CD4-positive, alpha-beta T cell treated with Interleukin-4 for 1 hour (primary cell): ENCODE measurements at regions not wholly inside any gene's neighbourhood (a gene's known extent, or its start where the extent isn't known, plus 50 kb on each side); places are given as distances from the start of the nearest gene placed in this dataset.

Experiments
- DNase-seq, 2 donors: peaks; one replicate each; pipeline ENCODE4 v3.0.0-alpha.2; 2020 to 2022

- DNase-seq: no peak
Observed at GRCh38 chr7:136229790-136230189, 252.6 kb upstream of the MTPN start.

DNA sequence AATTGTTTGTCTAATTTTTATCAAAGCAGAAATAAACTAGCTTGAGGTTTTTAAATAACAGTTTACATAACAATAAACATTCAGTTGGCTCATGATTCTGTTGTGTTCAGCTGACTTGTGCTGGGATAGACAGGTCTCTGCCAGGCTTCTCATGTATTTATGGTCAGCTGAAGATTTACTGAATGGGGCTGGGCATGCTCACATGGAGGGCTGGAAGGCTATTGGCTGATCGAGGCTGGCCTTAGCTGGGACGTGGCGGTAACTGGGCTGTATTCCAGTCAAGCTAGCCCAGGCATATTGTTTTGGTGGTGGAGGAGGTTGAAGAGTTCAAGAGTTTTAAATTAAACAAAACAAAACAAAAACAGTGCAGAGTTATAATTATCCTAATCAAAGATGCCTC lies 251.0 kb upstream of the MTPN start:
- DNase-seq: no peak

DNA sequence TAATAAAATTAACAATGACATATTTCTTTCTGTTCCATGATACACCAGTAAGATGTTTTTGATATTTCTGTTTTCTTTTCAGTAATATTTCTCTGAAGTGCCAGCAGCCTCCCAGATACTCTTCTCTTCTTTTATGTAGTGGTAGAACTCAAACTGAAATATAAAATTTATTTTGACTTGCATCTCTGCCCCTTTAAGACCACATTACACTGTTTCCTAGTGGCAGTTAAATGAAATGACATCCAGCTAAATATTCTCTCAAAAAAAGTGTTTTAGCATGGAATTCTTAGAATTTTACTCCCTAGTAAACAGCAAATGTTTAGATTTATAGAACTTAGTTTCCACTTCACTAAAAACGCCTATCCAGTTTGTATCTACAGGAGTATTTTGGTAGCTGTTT lies 237.2 kb upstream of the MTPN start:
- no peak for DNase-seq

DNA sequence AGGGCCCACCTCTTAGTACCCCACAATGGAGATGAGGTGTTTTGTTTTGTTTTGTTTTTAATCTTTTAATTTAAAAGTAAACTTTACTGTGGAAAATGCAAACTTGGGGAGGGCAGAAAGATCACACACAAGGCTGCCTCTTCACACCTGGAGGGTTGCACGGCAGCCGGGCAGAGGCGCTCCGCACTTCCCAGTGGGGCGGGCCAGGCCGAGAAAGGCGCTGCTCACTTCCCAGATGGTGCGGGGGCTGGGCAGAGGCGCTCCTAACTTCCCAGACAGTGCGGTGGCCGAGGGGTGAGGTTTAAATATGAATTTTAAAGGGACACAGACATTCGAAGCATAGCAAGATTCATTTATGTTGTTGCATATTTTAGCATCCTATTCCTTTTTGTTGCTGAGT lies 235.9 kb upstream of the MTPN start:
- no peak for DNase-seq

DNA sequence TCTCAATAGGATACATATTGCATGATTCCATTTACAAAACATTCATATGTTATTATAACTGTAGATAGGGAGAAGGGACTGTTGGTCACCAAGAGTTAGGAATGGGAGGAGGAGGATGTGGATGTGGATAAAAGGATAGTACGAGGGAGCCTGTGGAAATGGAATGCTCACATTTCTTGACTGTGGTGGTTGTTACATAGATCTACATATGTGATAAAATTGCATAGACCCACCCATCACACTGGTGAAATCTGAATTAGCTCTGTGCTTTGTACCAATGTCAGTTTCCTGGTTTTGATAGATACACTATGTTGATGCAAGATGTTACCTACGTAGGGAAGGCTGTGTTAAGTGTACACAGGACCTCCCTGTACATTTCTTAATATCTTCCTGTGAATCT lies 233.5 kb upstream of the MTPN start:
- no peak for DNase-seq

DNA sequence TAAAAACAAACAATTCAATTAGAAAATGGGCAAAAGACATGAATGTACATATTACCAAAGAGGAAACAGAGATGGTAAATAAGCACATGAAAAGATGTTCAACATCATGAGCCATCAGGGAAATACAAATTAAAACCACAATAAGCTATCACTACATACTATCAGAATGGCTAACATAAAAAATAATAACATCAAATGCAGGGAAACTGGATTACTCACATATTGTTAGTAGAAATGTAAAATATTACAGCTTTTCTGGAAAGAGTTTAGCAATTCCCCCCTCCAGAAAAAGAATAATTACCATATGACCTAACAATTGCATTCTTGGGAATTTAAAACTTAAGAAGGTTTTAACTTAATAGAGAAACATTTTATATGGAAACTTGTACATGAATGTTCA lies 232.9 kb upstream of the MTPN start:
- no peak for DNase-seq

GRCh38 chr7:136205956-136206355 lies 228.8 kb upstream of the MTPN start:
- no peak for DNase-seq

- no peak for DNase-seq
Observed at GRCh38 chr7:136198168-136198567, 221.0 kb upstream of the MTPN start.

- no peak for DNase-seq
Observed at GRCh38 chr7:136194878-136195277, 217.7 kb upstream of the MTPN start.

DNA sequence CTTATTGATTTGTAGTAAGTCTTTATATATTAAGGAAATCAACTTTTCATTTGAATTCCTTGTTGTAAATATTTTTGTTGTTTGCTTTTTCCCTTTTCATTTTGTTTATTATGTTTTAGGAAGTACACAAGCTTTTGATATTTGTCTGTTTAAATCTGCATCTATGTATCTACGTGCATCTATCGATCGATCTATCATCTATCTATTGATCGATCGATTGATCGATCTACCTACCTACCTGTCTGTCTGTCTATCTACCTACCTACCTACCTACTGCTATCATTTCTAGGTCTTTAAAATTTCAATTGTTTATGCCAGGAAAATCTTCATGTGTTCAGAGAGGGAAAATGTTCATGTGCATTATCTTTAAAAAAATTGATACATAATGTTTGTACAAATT lies 216.8 kb upstream of the MTPN start:
- DNase-seq: no peak

GRCh38 chr7:136189506-136189998 lies 212.4 kb upstream of the MTPN start:
- no peak for DNase-seq

GRCh38 chr7:136186281-136186680 lies 209.1 kb upstream of the MTPN start:
- DNase-seq: no peak

- no peak for DNase-seq
Observed at GRCh38 chr7:136184719-136185118, 207.6 kb upstream of the MTPN start.

- no peak for DNase-seq
Observed at GRCh38 chr7:136183981-136184380, 206.8 kb upstream of the MTPN start.

DNA sequence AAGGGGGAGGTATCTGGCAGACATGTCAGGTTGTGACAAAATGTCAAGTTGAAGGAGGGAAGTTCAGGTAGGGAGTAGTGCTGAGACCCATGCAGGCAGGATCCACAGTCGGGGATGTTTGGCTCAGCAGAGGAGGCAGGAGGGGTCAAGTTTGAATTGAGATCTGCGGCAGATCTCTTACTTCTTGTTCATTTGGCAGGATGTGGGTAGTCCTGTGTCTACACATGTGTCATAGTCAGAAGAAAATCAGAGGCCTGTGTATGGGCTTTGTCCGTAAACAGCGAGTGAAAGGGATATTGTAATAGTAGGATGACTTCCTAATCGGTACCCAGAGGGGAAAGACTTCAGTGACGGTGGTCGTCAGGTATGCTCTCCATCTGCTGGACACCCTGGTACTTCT lies 203.8 kb upstream of the MTPN start:
- DNase-seq: no peak

DNA sequence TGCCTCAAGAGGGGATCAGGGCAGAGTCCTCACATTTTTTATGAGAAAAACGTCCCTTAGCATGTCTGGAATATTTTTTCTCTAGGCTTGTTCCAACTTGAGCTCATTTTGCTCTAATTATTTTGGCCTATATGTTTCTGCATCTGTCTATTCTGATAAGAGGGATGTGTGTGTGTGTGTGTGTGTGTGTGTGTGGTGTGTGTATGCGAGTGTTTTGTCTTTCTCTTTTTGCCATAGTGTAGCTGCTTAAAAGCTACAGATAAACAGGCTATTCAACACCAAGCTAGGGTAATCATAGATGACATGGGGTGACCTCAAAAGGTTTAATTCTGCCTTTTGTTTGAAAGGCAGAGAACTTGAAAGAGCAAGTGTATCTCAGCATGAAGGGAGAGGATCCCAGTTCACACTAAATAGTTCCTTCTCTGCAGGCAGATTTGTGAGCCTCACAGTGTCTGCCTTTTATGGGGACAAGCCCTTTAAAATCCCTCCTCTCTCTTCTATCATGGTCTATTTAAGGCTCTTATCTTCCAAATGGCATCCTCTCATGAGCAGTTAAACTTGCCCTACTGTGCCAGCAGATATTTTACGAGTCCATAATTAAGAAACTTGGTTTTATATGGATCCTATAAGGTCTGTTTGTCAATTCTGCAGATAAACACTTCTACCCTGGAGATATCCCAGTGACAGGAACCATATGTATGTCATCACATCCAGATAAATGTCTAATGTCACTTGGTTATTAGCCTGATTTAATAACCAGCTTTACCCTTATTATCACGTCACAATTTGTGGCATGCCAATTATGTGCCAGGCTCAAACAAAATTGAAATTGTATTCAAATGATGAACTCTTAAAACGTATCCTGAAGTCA lies 202.9 kb upstream of the MTPN start:
- DNase-seq: no peak

GRCh38 chr7:136179154-136179553 lies 202.0 kb upstream of the MTPN start:
- no peak for DNase-seq

- DNase-seq: no peak
Observed at GRCh38 chr7:136174477-136175125, 197.4 kb upstream of the MTPN start.

DNA sequence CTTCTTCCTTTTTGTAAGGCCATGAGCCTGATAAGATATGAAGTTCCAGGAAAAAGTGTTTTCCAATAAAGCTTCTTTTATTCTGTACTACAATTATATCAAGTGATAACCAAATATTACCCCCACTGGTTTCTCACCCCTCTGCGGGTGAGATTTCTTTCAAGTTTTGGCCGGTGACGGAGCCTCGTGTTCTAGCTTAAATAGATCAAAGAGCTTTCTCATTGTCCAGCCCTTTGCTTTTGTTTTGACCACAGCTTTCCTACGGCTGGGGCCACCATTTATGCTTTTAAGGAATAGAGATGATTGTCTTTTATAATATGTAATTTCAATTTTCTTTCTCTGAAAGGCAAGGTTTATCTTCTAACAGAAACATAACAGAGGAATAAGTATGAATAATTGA lies 196.7 kb upstream of the MTPN start:
- DNase-seq: no peak

GRCh38 chr7:136171233-136171632 lies 194.1 kb upstream of the MTPN start:
- DNase-seq: no peak

DNA sequence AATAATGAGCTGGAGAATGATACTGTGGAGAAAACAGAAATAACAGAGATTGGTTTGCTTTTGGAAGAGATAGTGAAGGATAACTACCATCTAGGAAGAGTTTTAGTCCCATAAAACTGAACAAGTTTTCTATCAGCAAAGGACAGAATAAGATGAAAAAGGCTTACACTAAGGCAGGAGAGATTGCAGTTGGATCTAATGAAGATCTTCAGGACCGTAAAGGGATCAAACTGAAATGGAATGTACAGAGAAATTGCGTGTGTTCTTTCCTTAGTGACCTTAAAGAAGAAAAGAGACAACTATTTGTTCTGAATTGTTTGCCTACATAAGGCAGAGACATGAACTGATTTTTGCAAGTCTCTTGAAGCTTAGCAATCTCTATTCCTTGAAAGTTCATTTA lies 191.7 kb upstream of the MTPN start:
- no peak for DNase-seq

DNA sequence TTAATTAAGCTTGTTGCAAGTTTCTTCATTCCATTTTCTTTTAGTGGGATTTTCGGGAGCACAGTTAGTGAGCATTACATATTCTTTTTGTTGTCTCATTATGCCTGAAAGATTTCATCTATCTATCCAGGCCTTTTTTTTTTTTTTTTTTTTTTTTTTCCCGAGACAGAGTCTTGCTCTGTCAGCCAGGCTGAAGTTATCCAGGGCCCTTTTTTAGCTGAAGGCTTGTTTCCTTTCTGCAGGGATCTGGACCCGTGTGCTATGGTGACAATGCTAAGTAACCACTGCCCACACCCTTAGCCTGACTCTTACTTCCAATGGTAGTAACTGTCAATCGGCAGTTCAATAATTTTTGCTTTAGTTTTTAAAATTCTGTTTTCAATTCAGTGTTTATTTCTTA lies 190.8 kb upstream of the MTPN start:
- no peak for DNase-seq

DNA sequence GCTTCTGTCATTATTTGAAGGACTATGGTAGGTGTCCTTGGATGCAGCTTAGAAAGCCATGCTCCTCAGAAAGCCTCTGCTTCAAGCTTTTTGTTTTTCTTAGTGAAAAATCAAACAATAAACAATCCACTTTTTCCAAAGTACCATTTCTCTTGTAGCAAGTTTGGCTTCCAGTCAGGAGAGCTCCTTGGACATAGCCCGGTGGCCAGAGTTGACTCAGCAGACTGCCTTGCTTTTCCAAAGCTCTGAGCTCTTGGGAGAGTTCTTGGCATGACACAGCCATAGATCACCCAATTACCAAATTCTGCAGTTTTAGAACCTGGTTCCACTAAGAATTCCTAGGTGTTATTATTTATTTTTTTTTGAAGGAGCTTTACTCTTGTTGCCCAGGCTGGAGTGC lies 189.4 kb upstream of the MTPN start:
- no peak for DNase-seq

GRCh38 chr7:136163340-136163801 lies 186.2 kb upstream of the MTPN start:
- DNase-seq: no peak
